K562 (cell line): ENCODE measurements at regions not wholly inside any gene's neighbourhood (a gene's known extent, or its start where the extent isn't known, plus 50 kb on each side); places are given as distances from the start of the nearest gene placed in this dataset.

Experiments
- ATAC-seq: fragments of 200-7000 bp; cut with Tn5 transposase; 3 replicates; pipeline ENCODE4 v1.9.1; 2020; ENCODE audit warnings: moderate library complexity
- BruUV-seq: library from RNA; stranded (reverse); fragments of 400-500 nt; replicated peaks from 2 replicates; lab custom pipeline; 2021; lab: Mats Ljungman, UMichigan
- CTCF ChIA-PET: fragments of 300-600 bp; formaldehyde crosslinking; extraction: SDS; loops from one replicate; lab custom pipeline; 2021; ENCODE audit warnings: low intra/inter-chr PET ratio; lab: Yijun Ruan, JAX
- POLR2A ChIA-PET: fragments of 300-600, 350-650 bp; sonication (Branson Sonifier 250); formaldehyde crosslinking; extraction: SDS; loops from one replicate; lab custom pipeline; 2021; ENCODE audit warnings: antibody characterized with exemption, inconsistent platforms; lab: Yijun Ruan, JAX
- DNase-seq, 4 experiments: peaks; one replicate each; pipeline versions ENCODE4 v3.0.0 to v3.0.0-alpha.2; 2011 to 2018; ENCODE audit warnings: low spot score in 3 of 4, mixed read lengths in 3 of 4; ENCODE audit errors: extremely low read depth in 1 of 4
- FAIRE-seq: peaks from 2 replicates; lab custom pipeline; 2011; peaks lifted over from hg19 to GRCh38; lab: Jason Lieb, UNC
- H2AFZ ChIP-seq: 2 replicates; pipeline ENCODE4 v1.6.0; 2011; ENCODE audit warnings: low read depth, low read length, control low read depth, inconsistent platforms
- H3K27ac ChIP-seq: fragments of 200-600 bp; 3 replicates; pipeline ENCODE4 v1.8.0; 2011; ENCODE audit warnings: low read depth, mild to moderate bottlenecking, control low read depth, inconsistent platforms, low read length, moderate library complexity, mixed read lengths; ENCODE audit errors: extremely low read depth
- H3K27me3 ChIP-seq, 2 experiments: fragments of 300-600 bp in 1 of 2; 2 replicates in 1 of 2; 3 replicates in 1 of 2; pipeline versions ENCODE4 v1.6.0 to v1.8.0; 2011; ENCODE audit warnings: inconsistent platforms in 2 of 2, low read length in 2 of 2, mild to moderate bottlenecking in 1 of 2, mixed read lengths in 1 of 2, moderate library complexity in 1 of 2; ENCODE audit not compliant: control insufficient read depth in 2 of 2, insufficient read depth in 2 of 2
- H3K36me3 ChIP-seq: fragments of 300-600 bp; 3 replicates; pipeline ENCODE4 v1.8.0; 2011; ENCODE audit warnings: mild to moderate bottlenecking, low read length, inconsistent platforms; ENCODE audit not compliant: control insufficient read depth, insufficient read depth
- H3K4me1 ChIP-seq, 2 experiments: fragments of 200-600 bp in 1 of 2; replicated peaks in 1 of 2; 2 replicates in 1 of 2; 3 replicates in 1 of 2; pipeline versions ENCODE4 v1.5.1 to v1.8.0; 2011; ENCODE audit warnings: inconsistent platforms in 2 of 2, low read length in 2 of 2, mild to moderate bottlenecking in 1 of 2, mixed read lengths in 1 of 2, moderate library complexity in 1 of 2; ENCODE audit not compliant: control insufficient read depth in 2 of 2, insufficient read depth in 2 of 2
- H3K4me2 ChIP-seq: 2 replicates; pipeline ENCODE4 v1.6.1; 2011; ENCODE audit warnings: low read length, control low read depth, inconsistent platforms, mixed read lengths; ENCODE audit not compliant: insufficient read depth
- H3K4me3 ChIP-seq: fragments of 200-600 bp; sonication (generic), shearing (Covaris generic); 2 replicates; pipeline ENCODE4 v1.5.1; 2016; ENCODE audit warnings: control low read depth, inconsistent platforms
- H3K79me2 ChIP-seq: fragments of 200-600 bp; 3 replicates; pipeline ENCODE4 v1.8.0; 2011; ENCODE audit warnings: low read length, inconsistent platforms; ENCODE audit not compliant: control insufficient read depth, insufficient read depth
- H3K9ac ChIP-seq, 2 experiments: 2 replicates each; pipeline versions ENCODE4 v1.6.0 to v1.6.1; 2011; ENCODE audit warnings: low read depth in 2 of 2, low read length in 2 of 2, control low read depth in 1 of 2, inconsistent platforms in 1 of 2, mild to moderate bottlenecking in 1 of 2, mixed read lengths in 1 of 2; ENCODE audit not compliant: insufficient read depth in 1 of 2
- H3K9me1 ChIP-seq: one replicate; pipeline ENCODE4 v1.6.0; 2011; ENCODE audit warnings: inconsistent platforms, mild to moderate bottlenecking, low read length, moderate library complexity; ENCODE audit not compliant: control insufficient read depth, insufficient read depth
- H3K9me3 ChIP-seq: replicated peaks from 2 replicates; pipeline ENCODE4 v1.5.1; 2011; ENCODE audit warnings: low read depth, low read length, inconsistent platforms; ENCODE audit not compliant: control insufficient read depth, insufficient read depth
- H4K20me1 ChIP-seq: replicated peaks from 2 replicates; pipeline ENCODE4 v1.6.1; 2011; ENCODE audit warnings: low read length, inconsistent platforms, mixed read lengths; ENCODE audit not compliant: control insufficient read depth, insufficient read depth
- C11orf30 ChIP-seq: fragments of 450-650 bp; IDR thresholded peaks from 2 replicates; pipeline ENCODE4 v1.6.1; 2016; ENCODE audit warnings: low read depth, mild to moderate bottlenecking
- MAFF ChIP-seq: IDR thresholded peaks from 2 replicates; pipeline ENCODE4 v1.6.1; 2012; ENCODE audit warnings: low read length, improper control_type of control experiment
- MCM5 ChIP-seq: fragments of 450-650 bp; IDR thresholded peaks from 2 replicates; pipeline ENCODE4 v1.6.1; 2016; ENCODE audit warnings: low read depth
- NFE2 ChIP-seq: IDR thresholded peaks from 2 replicates; pipeline ENCODE4 v1.6.1; 2014; ENCODE audit warnings: antibody characterized with exemption, low read depth
- NFE2L1 ChIP-seq: fragments of 450-650 bp; IDR thresholded peaks from 2 replicates; pipeline ENCODE4 v1.6.1; 2016; ENCODE audit warnings: missing genetic modification characterization, low read depth, mild to moderate bottlenecking, missing compliant biosample characterization, moderate library complexity, borderline replicate concordance
- POLR2A ChIP-seq: fragments of 450-650 bp; conservative IDR thresholded peaks from 2 replicates; pipeline ENCODE4 v1.6.1; 2016
- SMARCA4 ChIP-seq: fragments of 450-650 bp; IDR thresholded peaks from 2 replicates; pipeline ENCODE4 v1.6.1; 2016
- SP2 ChIP-seq: IDR thresholded peaks from 2 replicates; pipeline ENCODE4 v1.6.1; 2011; ENCODE audit warnings: mild to moderate bottlenecking, low read depth, low read length, moderate library complexity; ENCODE audit not compliant: poor library complexity, severe bottlenecking; ENCODE audit errors: extremely low read depth
- STAG1 ChIP-seq: sonication (generic); formaldehyde crosslinking; IDR thresholded peaks from 2 replicates; pipeline ENCODE4 v1.5.0; 2020; ENCODE audit warnings: missing genetic modification reagents, borderline replicate concordance
- TEAD1 ChIP-seq, 2 experiments: fragments of 450-650 bp in 1 of 2; sonication (generic) in 1 of 2; formaldehyde crosslinking; IDR thresholded peaks; 2 replicates each; pipeline versions ENCODE4 v1.4.0 to v1.8.0; 2020 to 2022; ENCODE audit warnings: mild to moderate bottlenecking in 2 of 2, missing genetic modification reagents in 1 of 2
- YY1 ChIP-seq, 3 experiments: IDR thresholded peaks; 2 replicates each; pipeline ENCODE4 v1.6.1; 2011; ENCODE audit warnings: low read length in 2 of 3, mild to moderate bottlenecking in 2 of 3, moderate library complexity in 2 of 3, borderline replicate concordance in 1 of 3, control low read depth in 1 of 3, low read depth in 1 of 3; ENCODE audit not compliant: insufficient read depth in 3 of 3, insufficient replicate concordance in 2 of 3, control insufficient read depth in 1 of 3, insufficient read length in 1 of 3; ENCODE audit errors: extremely low read depth in 1 of 3
- ZNF316 ChIP-seq: fragments of 450-650 bp; IDR thresholded peaks from 2 replicates; pipeline ENCODE4 v1.6.1; 2016
- ZNF707 ChIP-seq: fragments of 250-450 bp; sonication (Bioruptor Pico); conservative IDR thresholded peaks from 2 replicates; pipeline ENCODE4 v1.8.0; 2022; ENCODE audit warnings: inconsistent platforms, mild to moderate bottlenecking, moderate library complexity
- WGBS: fragments of 100-300 bp; shearing (Covaris generic); methylation state at CpG from one replicate; pipeline ENCODE4 v1.1.6; 2016; ENCODE audit warnings: low coverage, mixed read lengths; ENCODE audit not compliant: insufficient coverage; ENCODE audit errors: missing lambda C conversion rate; 5-methylcytosine and 5-hydroxymethylcytosine counted together
- in situ Hi-C: fragments of 300-500 bp; cut with MboI; formaldehyde crosslinking; loops from 4 replicates; pipeline ENCODE4 v1.15.0; 2018; ENCODE audit warnings: inconsistent platforms, mixed read lengths
- intact Hi-C: fragments of 100-400 bp; cut with micrococcal nuclease; formaldehyde crosslinking; loops from 2 replicates; pipeline ENCODE4 v1.14.2; 2022
- TF ChIP-seq, protein P1 (sequence below), 3 experiments: IDR thresholded peaks in 2 of 3; conservative IDR thresholded peaks in 1 of 3; 2 replicates each; pipeline ENCODE4 v1.5.1; 2011 to 2012; ENCODE audit warnings: low read length in 3 of 3, mild to moderate bottlenecking in 3 of 3, control low read depth in 2 of 3, improper control_type of control experiment in 1 of 3, inconsistent platforms in 1 of 3, low read depth in 1 of 3, mixed read lengths in 1 of 3, moderate library complexity in 1 of 3; ENCODE audit not compliant: insufficient read depth in 2 of 3
- TF ChIP-seq, protein P2 (sequence below): fragments of 450-650 bp; IDR thresholded peaks from 2 replicates; pipeline ENCODE4 v1.6.1; 2017; ENCODE audit warnings: antibody characterized with exemption, mild to moderate bottlenecking

- H3K27me3 ChIP-seq: no peaks in the 10 kb centered on the region
- peaks cover 5 to 43% of the 10 kb centered on the region in 2 experiments; a peak in 4 of 5 replicates for H3K4me1 ChIP-seq
- H4K20me1 ChIP-seq: no peaks in the 10 kb centered on the region
- H3K9me3 ChIP-seq: no peaks in the 10 kb centered on the region
- H3K36me3 ChIP-seq: no peaks in the 10 kb centered on the region
- in situ Hi-C loops: no loop called here
- peaks cover 12% of the 10 kb centered on the region; the same call in 2 of the 3 replicates for H3K79me2 ChIP-seq
- WGBS: 13% methylated on average over 13 of the region's 13 CpGs
- peak overlapping the region; percentile 75 for H3K4me2 ChIP-seq
- peak overlapping the region; percentile 94 for H2AFZ ChIP-seq
- ChIA-PET CTCF (no interaction called here), POLR2A (interaction anchor here (0.6 to 1.6 kb wide), 4 partner anchors 10 to 45 kb away, joined by 3 to 6 read pairs (median 4); no protein-coding TSS in a partner anchor)
- no peak overlapping the region for H3K4me3 ChIP-seq
- ATAC-seq (peak; percentile 34), DNase-seq (no peak), FAIRE-seq (peak; percentile 70)
- H3K9me1 ChIP-seq: no peaks in the 10 kb centered on the region
- BruUV-seq: no TSS peak
- intact Hi-C loops: no loop called here
- H3K27ac ChIP-seq: peak overlapping the region; percentile 62
- peak overlapping the region; percentile 51 to 57; a peak in 3 of 4 replicates for H3K9ac ChIP-seq
- TF ChIP-seq POLR2A (no peak), ZNF316 (peak; percentile 80), C11orf30 (peak; percentile 72), ZNF707 (CRISPR knock-in tag) (no peak), STAG1 (CRISPR knock-in tag) (no peak), MAFF (peak; percentile 27; the same call in 1 of the 2 replicates), SMARCA4 (peak; percentile 39; the same call in 1 of the 2 replicates), YY1 (IDR thresholded peaks at IDR 0.05; ENCODE audit: borderline replicate concordance in 1 of 3, control insufficient read depth in 1 of 3, extremely low read depth in 1 of 3, insufficient read depth in 3 of 3, insufficient read length in 1 of 3, insufficient replicate concordance in 2 of 3, low read depth in 1 of 3, low read length in 2 of 3) (peak in 1 of 3 experiments; percentile 7), SP2 (no peak), TEAD1 (CRISPR knock-in tag; IDR thresholded peaks at IDR 0.05) (no peak), NFE2L1 (tag) (peak; percentile 52; the same call in 1 of the 2 replicates), NFE2 (peak; percentile 66), MCM5 (no peak)
- TF ChIP-seq, protein P1, sequence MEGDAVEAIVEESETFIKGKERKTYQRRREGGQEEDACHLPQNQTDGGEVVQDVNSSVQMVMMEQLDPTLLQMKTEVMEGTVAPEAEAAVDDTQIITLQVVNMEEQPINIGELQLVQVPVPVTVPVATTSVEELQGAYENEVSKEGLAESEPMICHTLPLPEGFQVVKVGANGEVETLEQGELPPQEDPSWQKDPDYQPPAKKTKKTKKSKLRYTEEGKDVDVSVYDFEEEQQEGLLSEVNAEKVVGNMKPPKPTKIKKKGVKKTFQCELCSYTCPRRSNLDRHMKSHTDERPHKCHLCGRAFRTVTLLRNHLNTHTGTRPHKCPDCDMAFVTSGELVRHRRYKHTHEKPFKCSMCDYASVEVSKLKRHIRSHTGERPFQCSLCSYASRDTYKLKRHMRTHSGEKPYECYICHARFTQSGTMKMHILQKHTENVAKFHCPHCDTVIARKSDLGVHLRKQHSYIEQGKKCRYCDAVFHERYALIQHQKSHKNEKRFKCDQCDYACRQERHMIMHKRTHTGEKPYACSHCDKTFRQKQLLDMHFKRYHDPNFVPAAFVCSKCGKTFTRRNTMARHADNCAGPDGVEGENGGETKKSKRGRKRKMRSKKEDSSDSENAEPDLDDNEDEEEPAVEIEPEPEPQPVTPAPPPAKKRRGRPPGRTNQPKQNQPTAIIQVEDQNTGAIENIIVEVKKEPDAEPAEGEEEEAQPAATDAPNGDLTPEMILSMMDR (IDR thresholded peaks at IDR 0.05 in 2 of 3, conservative IDR thresholded peaks at IDR 0.05 in 1 of 3; ENCODE audit: insufficient read depth in 2 of 3, low read depth in 1 of 3, low read length in 3 of 3): no peak
- TF ChIP-seq, protein P2, sequence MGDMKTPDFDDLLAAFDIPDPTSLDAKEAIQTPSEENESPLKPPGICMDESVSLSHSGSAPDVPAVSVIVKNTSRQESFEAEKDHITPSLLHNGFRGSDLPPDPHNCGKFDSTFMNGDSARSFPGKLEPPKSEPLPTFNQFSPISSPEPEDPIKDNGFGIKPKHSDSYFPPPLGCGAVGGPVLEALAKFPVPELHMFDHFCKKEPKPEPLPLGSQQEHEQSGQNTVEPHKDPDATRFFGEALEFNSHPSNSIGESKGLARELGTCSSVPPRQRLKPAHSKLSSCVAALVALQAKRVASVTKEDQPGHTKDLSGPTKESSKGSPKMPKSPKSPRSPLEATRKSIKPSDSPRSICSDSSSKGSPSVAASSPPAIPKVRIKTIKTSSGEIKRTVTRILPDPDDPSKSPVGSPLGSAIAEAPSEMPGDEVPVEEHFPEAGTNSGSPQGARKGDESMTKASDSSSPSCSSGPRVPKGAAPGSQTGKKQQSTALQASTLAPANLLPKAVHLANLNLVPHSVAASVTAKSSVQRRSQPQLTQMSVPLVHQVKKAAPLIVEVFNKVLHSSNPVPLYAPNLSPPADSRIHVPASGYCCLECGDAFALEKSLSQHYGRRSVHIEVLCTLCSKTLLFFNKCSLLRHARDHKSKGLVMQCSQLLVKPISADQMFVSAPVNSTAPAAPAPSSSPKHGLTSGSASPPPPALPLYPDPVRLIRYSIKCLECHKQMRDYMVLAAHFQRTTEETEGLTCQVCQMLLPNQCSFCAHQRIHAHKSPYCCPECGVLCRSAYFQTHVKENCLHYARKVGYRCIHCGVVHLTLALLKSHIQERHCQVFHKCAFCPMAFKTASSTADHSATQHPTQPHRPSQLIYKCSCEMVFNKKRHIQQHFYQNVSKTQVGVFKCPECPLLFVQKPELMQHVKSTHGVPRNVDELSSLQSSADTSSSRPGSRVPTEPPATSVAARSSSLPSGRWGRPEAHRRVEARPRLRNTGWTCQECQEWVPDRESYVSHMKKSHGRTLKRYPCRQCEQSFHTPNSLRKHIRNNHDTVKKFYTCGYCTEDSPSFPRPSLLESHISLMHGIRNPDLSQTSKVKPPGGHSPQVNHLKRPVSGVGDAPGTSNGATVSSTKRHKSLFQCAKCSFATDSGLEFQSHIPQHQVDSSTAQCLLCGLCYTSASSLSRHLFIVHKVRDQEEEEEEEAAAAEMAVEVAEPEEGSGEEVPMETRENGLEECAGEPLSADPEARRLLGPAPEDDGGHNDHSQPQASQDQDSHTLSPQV: 0 out of 2 replicates have a peak, but pooled peaks have one; percentile 59
These were observed 648.7 kb downstream of the UQCRFS1 start for GRCh38 chr19:28563964-28564921.
